GM18861 (cell line): ENCODE measurements at regions not wholly inside any gene's neighbourhood (a gene's known extent, or its start where the extent isn't known, plus 50 kb on each side); places are given as distances from the start of the nearest gene placed in this dataset.

Experiments
- ATAC-seq: cut with Tn5 transposase; IDR thresholded peaks from one replicate; pipeline ENCODE4 v1.9.1; 2021; ENCODE audit not compliant: unreplicated experiment

DNA sequence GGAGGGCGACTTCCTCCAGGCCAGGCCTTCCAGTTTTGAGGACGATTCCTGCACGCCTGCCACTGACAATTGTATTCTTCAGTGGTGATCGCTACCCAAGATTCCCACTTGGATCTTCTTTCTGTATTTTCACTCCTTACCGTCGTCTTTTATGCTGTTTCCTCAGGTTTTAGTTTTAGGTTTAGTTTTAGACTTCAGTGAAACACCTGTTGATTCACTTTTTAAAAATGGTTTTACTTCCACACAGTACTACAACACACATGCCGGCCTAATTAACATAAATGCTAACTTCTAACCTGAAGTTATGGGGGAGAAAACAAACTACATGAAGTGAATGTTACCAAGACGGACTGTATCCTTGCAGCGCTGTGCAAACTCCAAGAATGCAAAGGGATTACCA lies 530.6 kb upstream of the MGMT start:
- ATAC-seq, result no peak

DNA sequence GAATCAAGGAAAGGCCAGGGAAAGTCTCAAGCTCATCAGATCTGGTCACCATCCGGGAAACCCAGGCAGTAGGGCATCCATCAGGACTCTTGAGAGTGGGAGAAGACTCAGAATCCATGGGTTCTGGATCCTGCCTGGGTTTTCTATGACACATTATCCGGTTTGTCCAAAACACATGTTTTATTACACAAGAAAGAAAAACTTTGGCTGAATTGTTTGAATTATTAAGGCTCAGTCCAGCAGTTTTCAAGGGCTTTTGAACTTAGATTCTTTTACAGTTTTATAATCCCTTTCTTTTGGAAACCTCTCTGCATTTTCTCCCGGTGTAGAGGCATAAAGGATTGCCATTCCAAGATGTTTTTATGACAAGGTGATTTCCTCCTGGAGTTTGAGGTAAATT lies 528.5 kb upstream of the MGMT start:
- no peak for ATAC-seq

DNA sequence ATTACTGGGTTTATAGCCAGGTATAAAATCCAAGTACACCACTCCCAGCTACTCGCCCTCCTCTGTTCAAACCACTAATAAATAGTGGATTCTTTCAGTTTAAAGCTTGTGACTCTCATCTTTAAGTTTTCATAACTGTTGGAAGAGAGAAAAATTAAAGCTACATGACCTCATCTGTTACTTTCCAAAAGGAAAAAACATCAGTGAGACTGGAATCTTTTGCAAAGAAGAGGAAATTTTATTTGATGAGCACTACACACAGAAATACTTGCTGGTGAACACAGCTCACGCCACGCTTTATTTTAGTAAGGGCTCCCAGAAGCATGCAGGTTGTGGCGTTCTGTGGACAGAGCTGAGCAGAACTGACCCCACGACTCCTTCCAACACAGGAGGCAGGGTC lies 527.0 kb upstream of the MGMT start:
- ATAC-seq, result no peak

DNA sequence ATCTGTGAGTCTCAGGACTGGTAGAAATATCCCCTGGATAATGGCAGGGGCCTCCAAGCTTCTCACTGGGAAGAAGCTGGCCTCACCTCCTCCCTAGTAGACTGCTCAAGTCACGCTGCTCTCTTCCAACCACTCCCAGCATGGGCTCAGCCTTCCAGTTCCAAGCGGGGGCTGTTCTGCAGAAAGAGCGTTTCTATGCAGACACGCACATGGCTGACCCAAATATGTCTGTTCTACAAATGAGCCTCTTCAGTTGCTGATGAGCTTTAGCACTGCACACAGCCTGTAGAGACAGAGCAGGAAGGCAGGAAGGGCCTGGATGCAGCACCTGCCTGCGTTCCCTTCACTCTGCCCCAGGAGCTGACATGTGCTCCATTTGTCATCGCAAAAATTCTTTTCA lies 523.9 kb upstream of the MGMT start:
- ATAC-seq, result no peak

DNA sequence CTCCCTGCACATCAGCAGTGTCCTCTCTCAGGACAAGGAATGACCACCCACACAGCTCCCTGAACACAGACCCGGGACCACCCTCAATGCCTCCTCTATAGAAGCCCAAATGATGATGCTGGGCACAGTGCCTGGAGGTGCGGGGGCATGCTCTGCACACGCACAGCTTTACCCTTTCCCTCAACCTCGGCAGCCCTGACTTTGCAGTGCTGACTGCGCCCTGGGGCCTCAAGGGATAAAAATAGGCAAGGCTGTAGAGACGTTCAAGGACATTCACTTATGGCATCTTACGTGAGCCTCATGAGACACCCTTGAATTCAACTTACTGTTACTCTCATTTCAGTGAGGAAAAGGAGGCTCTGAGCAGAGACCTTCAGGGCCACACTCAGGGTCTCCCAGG lies 521.6 kb upstream of the MGMT start:
- no peak for ATAC-seq

DNA sequence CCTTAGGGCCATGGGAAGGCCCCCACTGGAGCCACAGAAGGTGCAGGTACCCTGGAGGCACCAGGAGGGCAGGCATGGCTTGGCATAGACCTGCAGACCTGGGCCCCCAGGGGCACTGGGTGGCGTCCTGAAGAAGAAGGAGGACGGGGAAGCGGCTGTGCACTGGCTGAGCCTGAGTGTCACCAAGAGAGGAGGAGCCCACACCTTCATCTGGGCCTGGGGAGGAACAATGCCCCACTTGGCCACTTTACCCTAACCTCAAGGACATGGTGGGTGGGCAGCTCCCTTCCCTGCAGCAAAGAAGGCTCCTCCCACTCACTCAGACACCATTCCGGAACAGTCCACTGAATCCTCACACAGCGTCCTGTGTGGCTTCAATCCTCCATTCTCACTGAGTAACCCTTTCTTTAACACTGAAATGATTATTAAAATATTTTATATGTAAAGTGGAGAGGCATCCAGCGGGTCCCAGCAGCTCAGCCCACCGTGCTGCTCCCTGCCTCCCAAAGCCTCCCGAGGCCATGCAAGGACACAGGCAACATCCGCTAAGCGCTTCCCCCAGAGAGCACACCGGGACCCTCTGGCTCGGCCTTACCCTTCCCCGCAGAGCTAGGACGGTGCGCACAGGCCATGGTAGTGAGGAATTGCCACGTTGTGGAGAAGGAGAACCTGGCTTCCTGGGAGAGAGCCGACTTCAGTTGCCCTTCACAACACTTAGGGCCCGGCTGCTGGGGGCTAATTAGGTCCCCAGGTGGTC lies 516.7 kb upstream of the MGMT start:
- no peak for ATAC-seq

DNA sequence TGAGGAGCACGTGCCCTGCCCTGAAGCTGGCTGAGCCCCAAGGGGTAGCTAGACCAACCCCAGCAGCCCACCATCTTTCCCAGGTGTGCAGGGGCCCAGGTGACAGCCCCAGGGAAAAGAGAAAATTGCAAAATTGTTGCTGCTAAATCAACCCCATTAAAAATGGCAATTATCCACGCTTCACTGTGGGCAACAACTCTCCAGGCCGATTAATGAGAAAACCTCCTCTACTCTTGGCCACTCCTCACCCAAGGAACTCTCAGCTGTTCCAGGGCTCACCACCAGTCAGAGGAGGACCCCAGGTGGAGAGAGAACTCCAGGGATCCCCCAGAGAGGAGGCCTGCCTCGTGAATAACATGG lies 516.1 kb upstream of the MGMT start:
- no peak for ATAC-seq

DNA sequence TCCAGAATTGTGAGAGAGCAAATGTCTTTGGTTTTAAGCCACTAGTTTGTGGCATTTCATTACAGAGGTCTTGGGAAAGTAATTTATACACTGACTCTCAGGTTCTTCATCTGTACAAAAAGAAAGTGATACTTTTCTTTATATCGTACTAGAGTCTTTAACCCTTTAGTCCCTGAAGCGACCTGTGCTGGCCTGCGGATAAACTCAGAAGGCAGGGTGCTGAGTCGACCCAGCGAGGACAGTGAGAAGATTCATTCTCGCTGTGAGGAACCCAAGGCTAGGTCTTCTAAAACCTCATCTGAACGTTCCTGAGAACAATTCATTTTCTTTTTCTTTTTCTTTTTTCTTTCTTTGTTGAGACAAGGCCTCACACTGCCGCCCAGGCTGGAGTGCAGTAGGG lies 514.2 kb upstream of the MGMT start:
- ATAC-seq, result no peak

DNA sequence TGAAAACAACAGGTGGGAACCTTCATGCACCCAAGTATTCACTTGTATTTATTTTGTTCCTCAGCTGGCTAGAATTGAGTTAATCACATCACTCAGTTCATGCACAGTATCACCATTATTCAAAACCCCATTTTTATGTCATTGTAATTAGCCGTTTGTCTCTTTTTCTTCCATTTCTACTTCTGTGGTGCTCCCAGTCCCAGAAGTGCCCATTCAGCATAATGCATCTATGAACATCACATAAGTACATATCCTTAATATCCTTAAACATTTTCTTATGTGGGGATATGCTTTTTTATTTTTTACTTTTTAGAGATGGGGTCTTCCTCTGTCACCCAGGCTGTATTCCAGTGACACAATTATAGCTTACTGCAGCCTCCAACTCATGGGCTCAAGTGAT lies 510.9 kb upstream of the MGMT start:
- no peak for ATAC-seq

DNA sequence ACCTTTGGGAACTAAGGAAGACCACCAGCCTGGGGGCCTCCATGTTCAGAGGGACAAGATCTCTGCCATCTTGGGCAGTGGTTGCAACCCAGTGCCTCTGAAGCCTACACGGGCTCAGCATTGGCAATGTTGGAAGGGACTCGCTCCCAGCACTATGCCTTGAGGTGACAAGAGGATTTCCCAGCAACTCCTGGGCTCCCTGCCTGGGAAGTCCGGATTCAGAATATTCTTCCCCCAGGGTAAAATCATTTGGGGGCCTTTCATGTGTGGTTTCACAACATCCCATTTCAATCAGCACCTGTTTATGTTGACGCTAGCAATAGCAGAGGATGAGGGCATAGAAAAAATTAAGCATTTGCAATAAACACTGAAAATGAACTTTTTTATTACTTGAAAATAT lies 509.8 kb upstream of the MGMT start:
- ATAC-seq, result no peak

DNA sequence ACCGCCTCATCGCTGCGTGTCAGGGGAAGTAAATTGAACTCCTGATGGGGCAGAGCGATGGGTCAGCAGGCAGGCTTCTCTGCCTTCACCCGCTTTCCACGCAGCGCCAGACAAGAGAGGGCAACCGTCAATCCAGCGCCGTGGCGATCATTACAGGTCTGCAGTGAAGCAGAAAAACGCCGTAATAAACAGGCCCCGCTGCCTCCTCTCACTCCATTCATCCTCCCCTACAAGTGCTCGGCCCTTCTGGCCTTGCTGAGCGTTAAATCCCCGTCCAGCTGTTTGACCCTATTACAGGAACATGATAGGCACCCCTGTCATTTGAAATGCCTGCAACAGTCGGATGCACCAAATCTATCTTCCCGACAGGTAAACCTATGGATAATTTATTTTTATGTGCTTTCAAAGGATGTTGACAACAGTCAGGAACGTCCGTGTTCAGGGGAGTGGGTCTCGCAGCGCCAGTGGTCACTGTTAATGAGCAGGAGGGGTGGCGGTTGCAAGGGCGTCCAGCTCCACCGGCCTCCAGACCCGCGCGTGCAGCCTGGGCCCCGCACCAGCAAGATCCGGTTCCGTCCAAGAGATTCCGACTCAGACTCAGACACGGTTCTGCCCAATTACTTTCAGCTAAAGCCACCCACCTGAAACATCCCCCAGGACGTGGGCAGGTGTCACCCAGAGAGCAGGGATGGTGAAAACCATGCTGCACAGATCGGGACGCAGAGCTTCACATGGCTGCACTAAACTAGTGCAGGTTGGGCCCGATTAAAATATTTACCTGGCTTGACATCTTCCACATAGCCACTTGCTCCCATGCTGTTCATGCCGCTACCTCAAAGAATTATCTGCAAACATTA lies 508.0 kb upstream of the MGMT start:
- no peak for ATAC-seq

DNA sequence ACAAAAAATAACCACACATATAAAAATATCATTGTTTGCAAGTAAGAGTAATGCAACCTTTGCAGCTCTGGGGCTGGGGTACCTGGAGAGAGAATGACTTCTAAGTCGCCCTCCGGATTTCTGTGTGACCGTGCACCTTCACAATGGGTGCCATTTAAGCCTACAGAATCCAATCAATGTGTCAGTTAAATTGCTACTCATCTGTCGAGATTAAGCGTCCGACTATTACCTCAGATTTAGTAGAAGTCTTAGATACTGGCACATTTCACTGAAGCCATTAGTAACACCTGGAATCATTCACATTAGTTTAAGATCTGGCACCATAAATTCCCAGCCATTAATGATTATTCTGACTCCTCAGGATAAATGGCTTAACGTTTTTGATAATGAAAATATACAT lies 507.3 kb upstream of the MGMT start:
- no peak for ATAC-seq

DNA sequence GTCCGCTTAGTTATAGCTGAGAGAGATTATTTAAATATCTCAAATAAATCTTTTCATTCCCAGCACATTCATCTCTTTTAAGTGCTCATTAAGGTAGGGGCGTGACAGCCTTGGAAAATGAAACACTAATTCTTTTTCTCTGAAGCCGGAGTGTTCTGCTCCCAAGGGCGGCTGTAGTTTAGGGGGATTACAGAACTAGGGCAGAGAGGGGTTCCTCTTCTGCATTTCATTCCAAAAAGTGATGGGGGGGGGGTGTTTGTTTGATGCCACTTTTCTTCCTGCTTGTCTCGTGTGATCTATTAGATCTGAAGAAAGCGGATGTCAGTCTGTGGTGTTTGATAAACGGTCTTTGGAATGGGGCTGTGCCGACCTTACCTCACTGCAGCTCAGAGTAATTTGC lies 506.5 kb upstream of the MGMT start:
- no peak for ATAC-seq

DNA sequence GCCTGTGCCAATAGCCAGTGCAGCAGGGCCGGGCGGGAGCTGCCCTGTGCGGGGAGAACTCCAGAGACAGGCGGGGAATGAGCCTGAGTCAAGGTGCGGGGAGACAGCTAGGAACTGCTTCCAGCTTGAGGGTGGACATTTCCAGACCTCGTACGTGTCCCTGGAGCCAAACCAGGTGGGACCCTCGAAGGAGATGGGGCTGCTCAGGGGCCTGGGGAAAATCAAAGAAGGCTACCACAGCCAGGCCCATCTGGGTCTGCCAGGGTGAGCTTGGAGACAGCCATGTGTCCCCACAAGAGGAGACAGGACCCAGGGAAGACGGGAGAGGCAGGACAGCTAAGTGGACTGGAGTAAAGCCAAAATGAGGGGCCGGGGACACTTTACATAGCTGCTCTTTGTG lies 504.9 kb upstream of the MGMT start:
- ATAC-seq, result no peak

DNA sequence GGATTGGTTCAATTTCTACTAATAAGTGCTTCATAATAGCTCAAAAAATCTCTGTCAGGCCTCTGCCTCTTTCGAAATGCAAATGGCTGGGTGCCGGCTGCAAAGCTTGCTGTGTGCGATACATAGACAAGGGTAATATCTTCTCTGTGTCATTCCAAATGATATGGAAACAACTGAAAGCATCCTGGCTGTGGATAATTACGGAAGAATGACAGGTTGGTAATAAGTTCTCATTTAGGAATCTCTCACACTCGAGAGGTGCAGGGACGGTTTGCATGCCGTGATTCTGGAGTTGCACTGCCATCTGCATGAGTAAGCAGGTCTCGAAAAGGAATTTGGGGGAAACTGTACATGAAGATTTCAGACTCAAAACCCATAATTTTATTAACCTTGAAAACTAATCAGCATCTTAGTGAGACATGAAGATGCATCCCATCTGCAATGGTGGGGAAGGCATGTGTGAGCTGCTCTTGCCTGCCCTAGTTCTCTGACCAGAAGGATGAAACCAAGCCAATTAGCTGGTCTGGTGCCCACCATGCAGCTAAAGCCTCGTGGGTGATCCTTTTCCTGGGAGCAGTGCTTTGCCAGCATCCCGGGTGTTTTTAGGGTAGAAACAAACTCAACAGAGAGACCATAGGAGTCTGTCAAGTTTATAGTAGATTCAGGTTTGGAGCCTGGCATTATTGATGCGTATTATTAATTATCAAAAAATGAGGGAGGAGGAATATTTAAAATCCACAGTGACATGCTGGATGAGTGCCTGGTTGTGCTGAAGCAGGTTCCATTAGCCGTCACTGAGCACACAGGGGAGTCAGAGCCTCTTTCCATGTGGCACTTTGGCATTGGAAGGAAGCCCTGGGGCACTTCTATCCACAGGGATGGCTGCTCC lies 503.6 kb upstream of the MGMT start:
- ATAC-seq, result no peak

DNA sequence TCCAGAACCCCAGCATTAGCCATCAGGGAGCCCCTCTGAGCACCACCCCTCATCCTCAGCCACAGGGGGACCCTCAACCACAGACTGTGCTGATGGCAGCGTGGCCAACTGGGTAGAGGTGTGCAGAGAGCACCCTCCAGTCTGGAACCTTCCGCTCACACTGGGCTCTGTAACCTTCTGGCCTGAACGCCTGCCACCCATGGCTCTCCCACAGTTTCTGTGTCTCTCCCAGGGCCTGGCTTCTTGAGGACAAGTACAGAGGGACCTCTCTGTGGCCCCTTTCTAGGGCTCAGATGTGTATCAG lies 503.0 kb upstream of the MGMT start:
- ATAC-seq, result no peak

DNA sequence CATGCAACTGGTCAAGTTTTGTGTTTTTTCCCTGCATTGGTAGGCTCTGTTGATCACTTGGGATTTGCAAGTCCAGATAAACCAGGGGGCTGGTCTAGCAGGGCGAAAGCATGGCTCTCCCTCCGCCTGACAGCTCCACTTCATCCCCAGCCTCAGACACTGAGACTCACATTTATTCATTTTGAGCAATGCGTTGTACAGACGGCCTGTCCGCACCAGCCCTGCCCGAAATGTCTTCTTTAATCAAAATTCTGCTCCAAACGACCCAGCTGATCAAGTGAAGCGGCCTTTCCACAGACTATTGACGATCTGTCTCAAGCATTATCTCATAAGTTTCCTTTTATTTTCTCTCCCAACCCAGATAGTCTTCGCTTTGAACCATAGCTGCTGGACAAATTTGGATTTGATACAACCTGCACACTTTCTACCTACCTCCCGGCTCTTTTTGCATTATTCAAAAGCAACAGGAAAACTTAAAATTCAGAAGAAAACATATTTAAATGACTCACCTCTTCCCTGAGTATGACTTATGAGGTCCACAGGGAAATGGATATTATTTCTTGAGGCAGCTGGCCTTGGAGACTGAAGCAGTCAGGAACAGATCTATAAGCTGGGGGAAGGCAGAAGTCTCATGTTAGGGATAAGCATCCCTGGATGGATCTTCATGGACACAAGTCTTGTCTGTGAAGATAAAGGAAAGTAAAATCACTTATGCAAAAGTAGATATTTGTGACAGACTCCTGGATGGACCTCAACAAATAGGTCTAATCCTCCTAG lies 498.9 kb upstream of the MGMT start:
- no peak for ATAC-seq

DNA sequence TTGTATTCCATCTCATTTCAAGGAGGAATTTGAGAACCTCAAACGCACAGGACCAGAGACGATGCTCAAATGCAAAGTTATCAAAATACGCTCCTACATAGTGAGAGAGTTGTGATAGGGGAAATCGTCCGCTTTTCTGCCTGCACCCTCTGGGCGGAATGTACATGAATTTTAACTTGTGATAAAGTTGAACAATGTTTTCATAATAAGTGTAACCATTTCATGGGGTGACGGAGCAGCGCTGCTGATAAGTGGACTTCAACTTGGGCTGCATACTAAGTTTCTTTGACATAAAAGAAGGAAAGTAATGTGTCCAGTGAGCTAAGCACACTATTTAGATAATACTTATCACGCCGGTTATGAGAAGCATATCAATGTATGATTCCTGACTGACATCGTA lies 497.5 kb upstream of the MGMT start:
- ATAC-seq, result no peak

DNA sequence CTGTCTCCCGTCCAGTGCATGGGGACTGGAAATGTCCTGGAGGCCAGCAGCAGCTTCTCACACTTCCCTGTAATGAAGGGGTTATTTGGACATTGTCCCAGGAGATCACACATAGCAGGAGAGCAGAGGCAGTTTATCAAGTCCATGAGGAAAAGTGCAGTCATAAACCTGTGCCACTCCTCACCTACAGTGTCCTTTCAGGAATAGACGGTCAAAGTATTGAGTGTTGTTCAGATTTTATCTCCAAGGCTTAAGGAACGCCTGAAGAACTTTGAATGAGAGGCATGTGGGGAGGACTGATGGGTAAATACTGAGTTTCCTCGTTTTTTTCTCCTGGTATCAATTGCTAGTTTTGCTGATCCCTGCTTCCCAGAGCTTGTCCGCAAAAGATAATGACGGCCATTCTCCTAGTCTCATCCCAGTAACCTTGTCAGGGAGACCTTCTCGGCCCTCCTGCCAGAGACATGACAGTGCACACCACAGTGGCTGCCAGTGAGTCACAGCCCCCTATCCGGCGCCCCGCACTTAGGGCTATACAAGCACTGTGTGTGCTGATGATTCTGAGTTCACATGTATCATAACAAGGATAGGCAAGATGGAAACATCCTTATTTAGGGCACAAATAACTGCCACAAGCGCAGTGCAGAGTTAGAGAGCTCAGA lies 495.5 kb upstream of the MGMT start:
- no peak for ATAC-seq

DNA sequence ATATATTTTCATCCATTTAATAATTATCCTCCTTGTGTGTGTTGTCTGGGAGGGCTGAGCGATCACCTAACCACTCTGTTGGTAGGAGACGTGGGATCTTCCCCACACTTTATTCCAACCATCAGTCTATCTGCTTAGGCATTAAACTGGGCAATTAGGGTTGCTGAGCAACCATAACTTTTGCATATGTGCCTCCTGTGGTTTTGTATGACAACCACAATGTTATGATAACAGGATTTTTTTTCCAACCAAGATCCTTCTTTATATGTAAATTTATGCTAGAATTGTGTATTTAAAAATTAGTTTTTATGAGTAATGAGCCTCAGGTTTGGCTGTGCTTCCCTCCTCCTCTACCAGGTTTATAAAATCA lies 495.0 kb upstream of the MGMT start:
- ATAC-seq, result no peak

DNA sequence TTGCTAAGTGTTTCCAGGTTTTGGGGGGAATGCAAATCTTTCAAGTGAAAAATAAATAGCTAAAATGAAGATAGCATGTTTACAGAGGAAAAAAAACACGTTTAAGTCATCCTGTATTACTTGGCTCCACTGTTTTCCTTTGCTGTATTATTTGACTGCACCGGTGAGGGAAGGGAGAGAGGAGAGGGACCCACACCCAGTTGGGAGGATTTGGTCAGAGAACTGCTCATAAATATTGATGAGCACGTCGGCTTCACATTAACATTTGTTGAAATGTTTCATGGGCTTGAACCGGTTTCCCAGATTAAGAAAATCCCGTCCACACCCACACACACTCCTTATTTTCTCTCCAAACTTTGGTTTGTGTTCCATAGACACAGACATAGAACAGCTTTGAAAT lies 493.8 kb upstream of the MGMT start:
- ATAC-seq, result no peak
